H9 (cell line): ENCODE measurements at regions not wholly inside any gene's neighbourhood (a gene's known extent, or its start where the extent isn't known, plus 50 kb on each side); places are given as distances from the start of the nearest gene placed in this dataset.
"Not testable (repeated sequence)": the region's sequence is repeated elsewhere in the genome, so short reads cannot be mapped to it uniquely, and the experiment has no call there.

Experiments
- DNase-seq: peaks from one replicate; pipeline ENCODE4 v3.0.0-alpha.2; 2017
- H2AFZ ChIP-seq: one replicate; pipeline ENCODE4 v1.6.1; 2013; ENCODE audit warnings: mild to moderate bottlenecking, low read length, control low read depth, moderate library complexity
- H2AK5ac ChIP-seq: 2 replicates; pipeline ENCODE4 v1.6.1; 2013; ENCODE audit warnings: low read length, control low read depth, mixed read lengths; ENCODE audit not compliant: insufficient read length
- H2BK120ac ChIP-seq: one replicate; pipeline ENCODE4 v1.6.1; 2013; ENCODE audit warnings: low read depth, mild to moderate bottlenecking, low read length, control low read depth, inconsistent platforms; ENCODE audit not compliant: poor library complexity, severe bottlenecking
- H2BK12ac ChIP-seq: 2 replicates; pipeline ENCODE4 v1.6.1; 2013; ENCODE audit warnings: low read length, control low read depth, mixed read lengths, low read depth; ENCODE audit not compliant: insufficient read length
- H2BK15ac ChIP-seq: 2 replicates; pipeline ENCODE4 v1.6.1; 2013; ENCODE audit warnings: low read depth, low read length, control low read depth
- H2BK20ac ChIP-seq: one replicate; pipeline ENCODE4 v1.6.1; 2013; ENCODE audit warnings: low read depth, mild to moderate bottlenecking, low read length, control low read depth, inconsistent platforms; ENCODE audit not compliant: poor library complexity, severe bottlenecking
- H2BK5ac ChIP-seq: 2 replicates; pipeline ENCODE4 v1.6.1; 2013; ENCODE audit warnings: low read length, control low read depth, mixed read lengths; ENCODE audit not compliant: insufficient read length
- H3K14ac ChIP-seq: 2 replicates; pipeline ENCODE4 v1.6.1; 2013; ENCODE audit warnings: low read length, control low read depth; ENCODE audit not compliant: insufficient read depth
- H3K18ac ChIP-seq: 2 replicates; pipeline ENCODE4 v1.6.1; 2013; ENCODE audit warnings: low read depth, mild to moderate bottlenecking, mixed read lengths, low read length, control low read depth; ENCODE audit not compliant: insufficient read length
- H3K23ac ChIP-seq: 2 replicates; pipeline ENCODE4 v1.6.1; 2013; ENCODE audit warnings: low read length, control low read depth, mixed read lengths, low read depth; ENCODE audit not compliant: insufficient read length
- H3K23me2 ChIP-seq: 2 replicates; pipeline ENCODE4 v1.6.1; 2013; ENCODE audit warnings: low read depth, mild to moderate bottlenecking, mixed read lengths, low read length, control low read depth; ENCODE audit not compliant: insufficient read length, poor library complexity, severe bottlenecking
- H3K27ac ChIP-seq: 2 replicates; pipeline ENCODE4 v1.5.1; 2013; ENCODE audit warnings: low read length, control low read depth, mixed read lengths, low read depth; ENCODE audit not compliant: insufficient read length
- H3K27me3 ChIP-seq: 2 replicates; pipeline ENCODE4 v1.6.1; 2013; ENCODE audit warnings: low read length, control low read depth, inconsistent platforms; ENCODE audit not compliant: insufficient read depth
- H3K4ac ChIP-seq: 2 replicates; pipeline ENCODE4 v1.6.1; 2013; ENCODE audit warnings: low read depth, mild to moderate bottlenecking, control low read depth, inconsistent platforms, low read length, moderate library complexity
- H3K4me1 ChIP-seq: 2 replicates; pipeline ENCODE4 v1.6.1; 2013; ENCODE audit warnings: low read length, control low read depth, inconsistent platforms; ENCODE audit not compliant: insufficient read depth
- H3K4me2 ChIP-seq: 2 replicates; pipeline ENCODE4 v1.6.1; 2013; ENCODE audit warnings: low read length, control low read depth, mixed read lengths; ENCODE audit not compliant: insufficient read length, insufficient read depth
- H3K56ac ChIP-seq: 2 replicates; pipeline ENCODE4 v1.6.1; 2013; ENCODE audit warnings: low read depth, mild to moderate bottlenecking, mixed read lengths, low read length, control low read depth; ENCODE audit not compliant: insufficient read length
- H3K79me1 ChIP-seq: 2 replicates; pipeline ENCODE4 v1.6.1; 2013; ENCODE audit warnings: low read depth, mild to moderate bottlenecking, moderate library complexity, low read length, control low read depth, inconsistent platforms; ENCODE audit not compliant: insufficient read depth, poor library complexity, severe bottlenecking
- H3K79me2 ChIP-seq: 2 replicates; pipeline ENCODE4 v1.6.1; 2013; ENCODE audit warnings: low read length, control low read depth, inconsistent platforms; ENCODE audit not compliant: insufficient read depth
- H3K9ac ChIP-seq: 2 replicates; pipeline ENCODE4 v1.6.1; 2013; ENCODE audit warnings: low read length, control low read depth, mixed read lengths; ENCODE audit not compliant: insufficient read length; ENCODE audit errors: extremely low read depth
- H3K9me3 ChIP-seq: one replicate; pipeline ENCODE4 v1.6.1; 2013; ENCODE audit warnings: low read depth, low read length, inconsistent platforms; ENCODE audit not compliant: control insufficient read depth
- H3T11ph ChIP-seq: one replicate; pipeline ENCODE4 v1.6.1; 2013; ENCODE audit warnings: mild to moderate bottlenecking, low read length, control low read depth, inconsistent platforms
- H4K20me1 ChIP-seq: one replicate; pipeline ENCODE4 v1.6.1; 2013; ENCODE audit not compliant: control insufficient read depth, insufficient read length, insufficient read depth
- H4K5ac ChIP-seq: 2 replicates; pipeline ENCODE4 v1.6.1; 2013; ENCODE audit warnings: low read depth, mild to moderate bottlenecking, mixed read lengths, low read length, control low read depth; ENCODE audit not compliant: insufficient read length
- H4K8ac ChIP-seq: replicated peaks from 2 replicates; pipeline ENCODE4 v1.6.1; 2013; ENCODE audit warnings: low read length, control low read depth, mixed read lengths, low read depth; ENCODE audit not compliant: insufficient read length
- H4K91ac ChIP-seq: 2 replicates; pipeline ENCODE4 v1.6.1; 2013; ENCODE audit warnings: low read depth, mild to moderate bottlenecking, moderate library complexity, mixed read lengths, low read length, control low read depth; ENCODE audit not compliant: insufficient read length
- H3K27ac Mint-ChIP-seq, 3 experiments: 2 replicates in 2 of 3; 3 replicates in 1 of 3; pipeline ENCODE4 v1.8.0; 2020 to 2021; ENCODE audit warnings: mixed read lengths in 3 of 3, mild to moderate bottlenecking in 1 of 3, moderate library complexity in 1 of 3
- H3K27me3 Mint-ChIP-seq: 2 replicates; pipeline ENCODE4 v1.8.0; 2021; ENCODE audit warnings: low read depth, mild to moderate bottlenecking, moderate library complexity, mixed read lengths
- H3K36me3 Mint-ChIP-seq, 3 experiments: 2 replicates in 2 of 3; 3 replicates in 1 of 3; pipeline ENCODE4 v1.8.0; 2020 to 2021; ENCODE audit warnings: low read depth in 3 of 3, mixed read lengths in 3 of 3; ENCODE audit not compliant: insufficient read depth in 1 of 3
- H3K4me1 Mint-ChIP-seq, 2 experiments: 2 replicates each; pipeline ENCODE4 v1.8.0; 2020; ENCODE audit warnings: mixed read lengths in 2 of 2
- H3K4me3 Mint-ChIP-seq, 2 experiments: 2 replicates in 1 of 2; 3 replicates in 1 of 2; pipeline ENCODE4 v1.8.0; 2020 to 2021; ENCODE audit warnings: mild to moderate bottlenecking in 2 of 2, mixed read lengths in 2 of 2, moderate library complexity in 1 of 2
- H3K9me3 Mint-ChIP-seq, 2 experiments: 2 replicates in 1 of 2; 3 replicates in 1 of 2; pipeline ENCODE4 v1.8.0; 2020; ENCODE audit warnings: mild to moderate bottlenecking in 2 of 2, mixed read lengths in 2 of 2, moderate library complexity in 1 of 2
- CTCF ChIP-seq: fragments of 200-600 bp; sonication (generic); conservative IDR thresholded peaks from 3 replicates; pipeline ENCODE4 v1.8.0; 2021; ENCODE audit warnings: antibody characterized with exemption, mild to moderate bottlenecking
- WGBS: extraction: QIAGEN DNeasy Blood & Tissue Kit; methylation state at CpG from one replicate; pipeline ENCODE4 v1.1.7; 2013; ENCODE audit warnings: missing lambda C conversion rate, low lambda C conversion rate, mixed read lengths; ENCODE audit not compliant: insufficient read length; ENCODE audit errors: extremely low coverage; 5-methylcytosine and 5-hydroxymethylcytosine counted together

GRCh38 chr2:207231967-207232366 is 66.2 kb upstream of the KLF7 start:
- no peaks in the 10 kb centered on the region for H3K27me3 ChIP-seq
- H2BK15ac ChIP-seq: no peak overlapping the region
- no peak overlapping the region for H2AK5ac ChIP-seq
- no peaks in the 10 kb centered on the region for H3K79me1 ChIP-seq
- H3K14ac ChIP-seq: no peak overlapping the region
- Mint-ChIP-seq H3K9me3 (no peaks in the 10 kb centered on the region; a peak in 1 of 5 replicates), H3K4me1 (peaks cover 47 to 51% of the 10 kb centered on the region in 2 experiments), H3K36me3 (no peaks in the 10 kb centered on the region; a peak in 3 of 7 replicates), H3K4me3 (no peak overlapping the region), H3K27ac (peak overlapping the region in 1 of 3 experiments; percentile 11; a peak in 1 of 7 replicates), H3K27me3 (peaks cover 9% of the 10 kb centered on the region)
- no peak overlapping the region for H3T11ph ChIP-seq
- no peak overlapping the region for H3K4ac ChIP-seq
- no peak overlapping the region for H4K91ac ChIP-seq
- no peak for DNase-seq
- H3K9ac ChIP-seq: no peak overlapping the region
- H2BK5ac ChIP-seq: no peak overlapping the region
- WGBS: no CpG with 5 or more reads among the region's 4 CpGs
- no peak for TF ChIP-seq CTCF
- H3K9me3 ChIP-seq: no peaks in the 10 kb centered on the region
- no peak overlapping the region for H3K23ac ChIP-seq
- no peak overlapping the region for H3K18ac ChIP-seq
- H3K27ac ChIP-seq: no peak overlapping the region
- H3K4me2 ChIP-seq: no peak overlapping the region
- H2BK12ac ChIP-seq: no peak overlapping the region
- H4K8ac ChIP-seq: no peak overlapping the region
- H4K5ac ChIP-seq: no peak overlapping the region
- H3K56ac ChIP-seq: no peak overlapping the region
- peaks cover 3% of the 10 kb centered on the region for H3K23me2 ChIP-seq
- H4K20me1 ChIP-seq: no peaks in the 10 kb centered on the region
- H2BK120ac ChIP-seq: no peak overlapping the region
- no peak overlapping the region for H2BK20ac ChIP-seq
- peaks cover 7% of the 10 kb centered on the region; the same call in 1 of the 2 replicates for H3K4me1 ChIP-seq
- H3K79me2 ChIP-seq: no peaks in the 10 kb centered on the region
- no peak overlapping the region for H2AFZ ChIP-seq

GRCh38 chr2:207233141-207233540 is 67.4 kb upstream of the KLF7 start:
- H2BK15ac ChIP-seq, H3K23ac ChIP-seq, H3K27ac Mint-ChIP-seq, H3K4ac ChIP-seq, H3T11ph ChIP-seq, H2AFZ ChIP-seq, H2BK120ac ChIP-seq, H3K9me3 ChIP-seq, DNase-seq, H4K91ac ChIP-seq, H3K27me3 Mint-ChIP-seq, H3K9me3 Mint-ChIP-seq, H3K79me1 ChIP-seq, H3K4me2 ChIP-seq, H4K20me1 ChIP-seq, H3K14ac ChIP-seq, H3K27ac ChIP-seq, H2BK12ac ChIP-seq, H3K18ac ChIP-seq, H3K9ac ChIP-seq, H3K23me2 ChIP-seq, H2BK5ac ChIP-seq, H3K4me3 Mint-ChIP-seq, H3K4me1 ChIP-seq, H3K27me3 ChIP-seq, H2AK5ac ChIP-seq, H3K36me3 Mint-ChIP-seq, H4K8ac ChIP-seq, H2BK20ac ChIP-seq, H3K79me2 ChIP-seq, H3K56ac ChIP-seq, H4K5ac ChIP-seq: not testable (repeated sequence)
- peaks cover 36 to 41% of the 10 kb centered on the region in 2 experiments for H3K4me1 Mint-ChIP-seq
